IMR-90 (cell line): ENCODE measurements at regions not wholly inside any gene's neighbourhood (a gene's known extent, or its start where the extent isn't known, plus 50 kb on each side); places are given as distances from the start of the nearest gene placed in this dataset.
"Not testable (repeated sequence)": the region's sequence is repeated elsewhere in the genome, so short reads cannot be mapped to it uniquely, and the experiment has no call there.

Experiments used
- CEBPB ChIP-seq: IDR thresholded peaks from 2 replicates; pipeline ENCODE4 v1.6.1; 2012; ENCODE audit warnings: low read depth, low read length, improper control_type of control experiment
- MAFK ChIP-seq: IDR thresholded peaks from 2 replicates; pipeline ENCODE4 v1.6.1; 2012; ENCODE audit warnings: low read depth, low read length, improper control_type of control experiment
- POLR2A ChIP-seq: IDR thresholded peaks from 2 replicates; pipeline ENCODE4 v1.6.1; 2012; ENCODE audit warnings: mild to moderate bottlenecking, low read depth, low read length
- RCOR1 ChIP-seq: IDR thresholded peaks from 2 replicates; pipeline ENCODE4 v1.6.1; 2012; ENCODE audit warnings: mild to moderate bottlenecking, low read length, improper control_type of control experiment; ENCODE audit not compliant: insufficient replicate concordance
- RFX5 ChIP-seq: IDR thresholded peaks from 2 replicates; pipeline ENCODE4 v1.8.0; 2012; ENCODE audit warnings: low read depth, mild to moderate bottlenecking, low read length, moderate library complexity
- SMC3 ChIP-seq: fragments of 150-350 bp; IDR thresholded peaks from 2 replicates; pipeline ENCODE4 v1.6.1; 2016; ENCODE audit warnings: low read depth, mild to moderate bottlenecking, antibody characterized with exemption, low read length, moderate library complexity
- TF ChIP-seq, protein P1 (sequence below): fragments of 150-350 bp; IDR thresholded peaks from 2 replicates; pipeline ENCODE4 v1.6.1; 2016; ENCODE audit warnings: low read depth, mild to moderate bottlenecking, low read length, moderate library complexity, borderline replicate concordance
- TF ChIP-seq, protein P2 (sequence below): conservative IDR thresholded peaks from 2 replicates; pipeline ENCODE4 v1.5.1; 2012; ENCODE audit warnings: mild to moderate bottlenecking, low read depth, low read length, improper control_type of control experiment

GRCh38 chr5:56372491-56372890 is 139.4 kb upstream of the ANKRD55 start:
- TF ChIP-seq, protein P1, sequence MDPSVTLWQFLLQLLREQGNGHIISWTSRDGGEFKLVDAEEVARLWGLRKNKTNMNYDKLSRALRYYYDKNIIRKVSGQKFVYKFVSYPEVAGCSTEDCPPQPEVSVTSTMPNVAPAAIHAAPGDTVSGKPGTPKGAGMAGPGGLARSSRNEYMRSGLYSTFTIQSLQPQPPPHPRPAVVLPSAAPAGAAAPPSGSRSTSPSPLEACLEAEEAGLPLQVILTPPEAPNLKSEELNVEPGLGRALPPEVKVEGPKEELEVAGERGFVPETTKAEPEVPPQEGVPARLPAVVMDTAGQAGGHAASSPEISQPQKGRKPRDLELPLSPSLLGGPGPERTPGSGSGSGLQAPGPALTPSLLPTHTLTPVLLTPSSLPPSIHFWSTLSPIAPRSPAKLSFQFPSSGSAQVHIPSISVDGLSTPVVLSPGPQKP, result not testable (repeated sequence)
- TF ChIP-seq, protein P2, sequence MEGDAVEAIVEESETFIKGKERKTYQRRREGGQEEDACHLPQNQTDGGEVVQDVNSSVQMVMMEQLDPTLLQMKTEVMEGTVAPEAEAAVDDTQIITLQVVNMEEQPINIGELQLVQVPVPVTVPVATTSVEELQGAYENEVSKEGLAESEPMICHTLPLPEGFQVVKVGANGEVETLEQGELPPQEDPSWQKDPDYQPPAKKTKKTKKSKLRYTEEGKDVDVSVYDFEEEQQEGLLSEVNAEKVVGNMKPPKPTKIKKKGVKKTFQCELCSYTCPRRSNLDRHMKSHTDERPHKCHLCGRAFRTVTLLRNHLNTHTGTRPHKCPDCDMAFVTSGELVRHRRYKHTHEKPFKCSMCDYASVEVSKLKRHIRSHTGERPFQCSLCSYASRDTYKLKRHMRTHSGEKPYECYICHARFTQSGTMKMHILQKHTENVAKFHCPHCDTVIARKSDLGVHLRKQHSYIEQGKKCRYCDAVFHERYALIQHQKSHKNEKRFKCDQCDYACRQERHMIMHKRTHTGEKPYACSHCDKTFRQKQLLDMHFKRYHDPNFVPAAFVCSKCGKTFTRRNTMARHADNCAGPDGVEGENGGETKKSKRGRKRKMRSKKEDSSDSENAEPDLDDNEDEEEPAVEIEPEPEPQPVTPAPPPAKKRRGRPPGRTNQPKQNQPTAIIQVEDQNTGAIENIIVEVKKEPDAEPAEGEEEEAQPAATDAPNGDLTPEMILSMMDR, result not testable (repeated sequence)
- TF ChIP-seq MAFK, POLR2A, SMC3, RCOR1, CEBPB, RFX5: not testable (repeated sequence)
